B cell (primary cell): ENCODE measurements at regions not wholly inside any gene's neighbourhood (a gene's known extent, or its start where the extent isn't known, plus 50 kb on each side); places are given as distances from the start of the nearest gene placed in this dataset.

Experiments used
- ATAC-seq: fragments of 200-7000 bp; cut with Tn5 transposase; one replicate; pipeline ENCODE4 v1.10.0; 2021; ENCODE audit warnings: low read depth, mild to moderate bottlenecking, moderate number of reproducible peaks, moderate library complexity
- CTCF ChIA-PET: fragments of 350-600 bp; sonication (Branson Sonifier 250); formaldehyde crosslinking; loops from one replicate; lab custom pipeline; 2021; ENCODE audit warnings: antibody characterized with exemption, inconsistent platforms; lab: Charles Lee
- POLR2A ChIA-PET: fragments of 350-600 bp; sonication (Branson Sonifier 250); formaldehyde crosslinking; loops from one replicate; lab custom pipeline; 2021; ENCODE audit warnings: antibody characterized with exemption; lab: Charles Lee
- DNase-seq: peaks from one replicate; pipeline ENCODE4 v3.0.0; 2013
- H2AFZ ChIP-seq: 2 replicates; pipeline ENCODE4 v1.6.1; 2012; ENCODE audit warnings: mild to moderate bottlenecking, low read depth, low read length; ENCODE audit not compliant: insufficient read depth, poor library complexity, severe bottlenecking
- H3K27ac ChIP-seq, 2 donors: 1 replicate in 1 of 2; 2 replicates in 1 of 2; pipeline ENCODE4 v1.5.1; 2012 to 2013; ENCODE audit warnings: low read length in 2 of 2, mild to moderate bottlenecking in 2 of 2, moderate library complexity in 1 of 2
- H3K27me3 ChIP-seq, 4 experiments: fragments of 200-600 bp in 1 of 4; sonication (generic) in 1 of 4; replicated peaks in 1 of 4; 1 replicate in 2 of 4; 2 replicates in 2 of 4; pipeline versions ENCODE4 v1.6.1 to v1.7.0; 2013 to 2016; ENCODE audit warnings: low read length in 3 of 4, mild to moderate bottlenecking in 2 of 4, mixed read lengths in 1 of 4, moderate library complexity in 1 of 4; ENCODE audit not compliant: insufficient read depth in 4 of 4, control insufficient read depth in 3 of 4; ENCODE audit errors: control extremely low read depth in 1 of 4
- H3K36me3 ChIP-seq, 2 experiments: replicated peaks in 1 of 2; 1 replicate in 1 of 2; 2 replicates in 1 of 2; pipeline versions ENCODE4 v1.6.1 to v1.7.1; 2013; ENCODE audit warnings: low read length in 1 of 2; ENCODE audit not compliant: insufficient read depth in 2 of 2, control insufficient read depth in 1 of 2; ENCODE audit errors: control extremely low read depth in 1 of 2, extremely low read depth in 1 of 2
- H3K4me1 ChIP-seq, 2 donors: fragments of 200-600 bp in 1 of 2; sonication (generic) in 1 of 2; 1 replicate in 1 of 2; 2 replicates in 1 of 2; pipeline versions ENCODE4 v1.5.1 to v1.6.1; 2013 to 2017; ENCODE audit warnings: low read length in 2 of 2; ENCODE audit not compliant: control insufficient read depth in 2 of 2, insufficient read depth in 2 of 2
- H3K4me2 ChIP-seq: replicated peaks from 2 replicates; pipeline ENCODE3; 2012; ENCODE audit warnings: mild to moderate bottlenecking, low read depth, low read length; ENCODE audit not compliant: poor library complexity, severe bottlenecking
- H3K4me3 ChIP-seq, 5 experiments: fragments of 200-600 bp in 1 of 5; sonication (generic) in 1 of 5; 1 replicate in 3 of 5; 2 replicates in 2 of 5; pipeline versions ENCODE4 v1.5.1 to v1.7.0; 2011 to 2016; ENCODE audit warnings: low read length in 4 of 5, mild to moderate bottlenecking in 4 of 5, low read depth in 2 of 5, control low read depth in 1 of 5, moderate library complexity in 1 of 5; ENCODE audit not compliant: insufficient read depth in 1 of 5; ENCODE audit errors: control extremely low read depth in 1 of 5, extremely low read depth in 1 of 5
- H3K79me2 ChIP-seq: fragments of 200-600 bp; sonication (generic); one replicate; pipeline ENCODE4 v1.6.0; 2016; ENCODE audit warnings: low read length; ENCODE audit not compliant: control insufficient read depth, insufficient read depth
- H3K9ac ChIP-seq: fragments of 200-600 bp; sonication (generic); 2 replicates; pipeline ENCODE4 v1.6.1; 2017; ENCODE audit warnings: mild to moderate bottlenecking, low read length, moderate library complexity
- H3K9me3 ChIP-seq, 3 donors: one replicate each; pipeline versions ENCODE4 v1.6.1 to v1.7.1; 2013; ENCODE audit warnings: low read length in 2 of 3; ENCODE audit not compliant: control insufficient read depth in 2 of 3, insufficient read depth in 1 of 3; ENCODE audit errors: control extremely low read depth in 1 of 3
- H4K20me1 ChIP-seq: 2 replicates; pipeline ENCODE4 v1.6.0; 2012; ENCODE audit warnings: mild to moderate bottlenecking, low read length; ENCODE audit not compliant: insufficient read depth, control insufficient read depth, poor library complexity, severe bottlenecking
- H3K27ac Mint-ChIP-seq: one replicate; pipeline ENCODE4 v1.8.0; 2021; ENCODE audit warnings: mixed read lengths
- H3K27me3 Mint-ChIP-seq: one replicate; pipeline ENCODE4 v1.8.0; 2021; ENCODE audit warnings: mixed read lengths
- H3K4me1 Mint-ChIP-seq: one replicate; pipeline ENCODE4 v1.8.0; 2021; ENCODE audit warnings: mixed read lengths
- H3K4me3 Mint-ChIP-seq: one replicate; pipeline ENCODE4 v1.8.0; 2021; ENCODE audit warnings: mixed read lengths
- H3K9me3 Mint-ChIP-seq: one replicate; pipeline ENCODE4 v1.8.0; 2022; ENCODE audit warnings: mixed read lengths; ENCODE audit not compliant: insufficient read depth
- EZH2 ChIP-seq: IDR thresholded peaks from 2 replicates; pipeline ENCODE4 v1.6.1; 2012; ENCODE audit warnings: borderline replicate concordance, low read depth, mild to moderate bottlenecking, moderate library complexity, low read length; ENCODE audit not compliant: insufficient read depth, poor library complexity, severe bottlenecking
- WGBS: methylation state at CpG from one replicate; pipeline ENCODE4 v1.1.5; 2013; ENCODE audit warnings: missing lambda C conversion rate; ENCODE audit not compliant: insufficient coverage; 5-methylcytosine and 5-hydroxymethylcytosine counted together
- intact Hi-C: fragments of 100-400 bp; cut with micrococcal nuclease; formaldehyde crosslinking; loops from one replicate; pipeline ENCODE4 v1.10.0; 2022
- TF ChIP-seq, protein P1 (sequence below): fragments of 200-600 bp; IDR thresholded peaks from one replicate; pipeline ENCODE4 v1.8.0; 2022; ENCODE audit warnings: antibody characterized with exemption, mild to moderate bottlenecking

- TF ChIP-seq, protein P1, sequence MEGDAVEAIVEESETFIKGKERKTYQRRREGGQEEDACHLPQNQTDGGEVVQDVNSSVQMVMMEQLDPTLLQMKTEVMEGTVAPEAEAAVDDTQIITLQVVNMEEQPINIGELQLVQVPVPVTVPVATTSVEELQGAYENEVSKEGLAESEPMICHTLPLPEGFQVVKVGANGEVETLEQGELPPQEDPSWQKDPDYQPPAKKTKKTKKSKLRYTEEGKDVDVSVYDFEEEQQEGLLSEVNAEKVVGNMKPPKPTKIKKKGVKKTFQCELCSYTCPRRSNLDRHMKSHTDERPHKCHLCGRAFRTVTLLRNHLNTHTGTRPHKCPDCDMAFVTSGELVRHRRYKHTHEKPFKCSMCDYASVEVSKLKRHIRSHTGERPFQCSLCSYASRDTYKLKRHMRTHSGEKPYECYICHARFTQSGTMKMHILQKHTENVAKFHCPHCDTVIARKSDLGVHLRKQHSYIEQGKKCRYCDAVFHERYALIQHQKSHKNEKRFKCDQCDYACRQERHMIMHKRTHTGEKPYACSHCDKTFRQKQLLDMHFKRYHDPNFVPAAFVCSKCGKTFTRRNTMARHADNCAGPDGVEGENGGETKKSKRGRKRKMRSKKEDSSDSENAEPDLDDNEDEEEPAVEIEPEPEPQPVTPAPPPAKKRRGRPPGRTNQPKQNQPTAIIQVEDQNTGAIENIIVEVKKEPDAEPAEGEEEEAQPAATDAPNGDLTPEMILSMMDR = no peak
- no peak for TF ChIP-seq EZH2
- Mint-ChIP-seq H3K9me3 (no peaks in the 10 kb centered on the region), H3K27ac (no peak overlapping the region), H3K4me3 (no peak overlapping the region), H3K4me1 (no peaks in the 10 kb centered on the region), H3K27me3 (no peaks in the 10 kb centered on the region)
- WGBS = 86% methylated on average over 2 of the region's 2 CpGs
- Histone ChIP-seq H3K27me3 (no peaks in the 10 kb centered on the region), H3K9me3 (no peaks in the 10 kb centered on the region), H3K4me2 (no peak overlapping the region), H4K20me1 (no peaks in the 10 kb centered on the region), H3K27ac (no peak overlapping the region), H3K4me1 (no peaks in the 10 kb centered on the region), H3K79me2 (no peaks in the 10 kb centered on the region), H3K4me3 (no peak overlapping the region), H2AFZ (no peak overlapping the region), H3K36me3 (no peaks in the 10 kb centered on the region), H3K9ac (no peak overlapping the region)
- ChIA-PET POLR2A (no interaction called here), CTCF (no interaction called here)
- intact Hi-C loops = no loop called here
- ATAC-seq (no peak), DNase-seq (no peak)
These were observed 305.1 kb upstream of the SLC10A2 start for GRCh38 chr13:103371271-103371670.

DNA sequence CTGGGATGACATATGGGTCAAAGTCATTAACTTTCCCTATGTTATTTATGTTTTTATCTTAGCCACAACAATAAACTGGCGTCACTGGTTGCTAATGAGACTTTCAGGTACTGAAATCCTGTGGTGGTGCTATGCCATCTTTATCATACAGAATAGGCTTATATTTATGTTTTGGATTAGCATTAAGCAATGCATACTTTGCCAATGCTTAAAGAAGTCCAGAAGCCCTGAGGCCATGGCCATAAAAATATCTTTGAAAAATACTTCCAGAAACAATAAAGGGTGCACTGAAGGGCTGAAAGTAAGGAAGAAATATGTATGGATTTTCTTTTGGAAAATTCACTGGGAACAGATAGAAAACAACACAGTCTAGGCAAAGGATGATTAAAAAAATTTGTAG, 304.6 kb upstream of the SLC10A2 start:
- no peak overlapping the region for H2AFZ ChIP-seq
- WGBS = no CpG with 5 or more reads among the region's 1 CpG
- Mint-ChIP-seq H3K27ac (no peak overlapping the region), H3K27me3 (no peaks in the 10 kb centered on the region), H3K9me3 (no peaks in the 10 kb centered on the region), H3K4me1 (no peaks in the 10 kb centered on the region), H3K4me3 (no peak overlapping the region)
- TF ChIP-seq, protein P1 = no peak
- TF ChIP-seq EZH2 = no peak
- no peak for DNase-seq
- intact Hi-C loops = no loop called here
- H3K36me3 ChIP-seq = no peaks in the 10 kb centered on the region
- no peaks in the 10 kb centered on the region for H3K9me3 ChIP-seq
- H3K79me2 ChIP-seq = no peaks in the 10 kb centered on the region
- no peaks in the 10 kb centered on the region for H3K27me3 ChIP-seq
- CTCF ChIA-PET = no interaction called here
- H3K9ac ChIP-seq = no peak overlapping the region
- POLR2A ChIA-PET = no interaction called here
- H4K20me1 ChIP-seq = no peaks in the 10 kb centered on the region
- H3K4me1 ChIP-seq = no peaks in the 10 kb centered on the region
- H3K4me2 ChIP-seq = no peak overlapping the region
- no peak overlapping the region for H3K4me3 ChIP-seq
- ATAC-seq = no peak
- H3K27ac ChIP-seq = no peak overlapping the region
